CD1c-positive myeloid dendritic cell (primary cell): ENCODE measurements at regions not wholly inside any gene's neighbourhood (a gene's known extent, or its start where the extent isn't known, plus 50 kb on each side); places are given as distances from the start of the nearest gene placed in this dataset.
"Not testable (repeated sequence)": the region's sequence is repeated elsewhere in the genome, so short reads cannot be mapped to it uniquely, and the experiment has no call there.

Experiments used
- DNase-seq: peaks from one replicate; pipeline ENCODE4 v3.0.0-alpha.2; 2016; ENCODE audit errors: extremely low spot score

- DNase-seq = no peak
Observed at GRCh38 chr16:59545721-59546120, 811.6 kb upstream of the GOT2 start.

- DNase-seq = no peak
Observed at GRCh38 chr16:59543641-59544040, 809.5 kb upstream of the GOT2 start.

GRCh38 chr16:59540621-59541020 is 806.5 kb upstream of the GOT2 start:
- no peak for DNase-seq

GRCh38 chr16:59535298-59535697 is 801.2 kb upstream of the GOT2 start:
- no peak for DNase-seq

- DNase-seq = no peak
Observed at GRCh38 chr16:59527206-59527997, 793.3 kb upstream of the GOT2 start.

GRCh38 chr16:59522826-59523225 is 788.7 kb upstream of the GOT2 start:
- DNase-seq = no peak

GRCh38 chr16:59518721-59519120 is 784.6 kb upstream of the GOT2 start:
- DNase-seq = not testable (repeated sequence)

GRCh38 chr16:59514651-59515050 is 780.5 kb upstream of the GOT2 start:
- DNase-seq = no peak

GRCh38 chr16:59510008-59510424 is 775.9 kb upstream of the GOT2 start:
- DNase-seq = no peak

GRCh38 chr16:59500601-59501000 is 766.5 kb upstream of the GOT2 start:
- DNase-seq = no peak

GRCh38 chr16:59487067-59487466 is 753.0 kb upstream of the GOT2 start:
- DNase-seq = no peak

GRCh38 chr16:59484833-59485516 is 750.9 kb upstream of the GOT2 start:
- no peak for DNase-seq

GRCh38 chr16:59478838-59479237 is 744.7 kb upstream of the GOT2 start:
- DNase-seq = no peak

- DNase-seq = no peak
Observed at GRCh38 chr16:59470556-59470955, 736.4 kb upstream of the GOT2 start.

- no peak for DNase-seq
Observed at GRCh38 chr16:59469266-59469665, 735.1 kb upstream of the GOT2 start.

- DNase-seq = no peak
Observed at GRCh38 chr16:59463776-59464175, 729.7 kb upstream of the GOT2 start.

- no peak for DNase-seq
Observed at GRCh38 chr16:59459806-59460205, 725.7 kb upstream of the GOT2 start.

- DNase-seq = no peak
Observed at GRCh38 chr16:59455497-59455896, 721.4 kb upstream of the GOT2 start.

- DNase-seq = not testable (repeated sequence)
Observed at GRCh38 chr16:59450513-59450912, 716.4 kb upstream of the GOT2 start.

- no peak for DNase-seq
Observed at GRCh38 chr16:59440502-59440901, 706.4 kb upstream of the GOT2 start.

- no peak for DNase-seq
Observed at GRCh38 chr16:59432896-59433295, 698.8 kb upstream of the GOT2 start.

GRCh38 chr16:59432276-59432675 is 698.2 kb upstream of the GOT2 start:
- no peak for DNase-seq

GRCh38 chr16:59424714-59425273 is 690.7 kb upstream of the GOT2 start:
- DNase-seq = no peak
